ENCODE measurements at regions not wholly inside any gene's neighbourhood (a gene's known extent, or its start where the extent isn't known, plus 50 kb on each side); places are given as distances from the start of the nearest gene placed in this dataset.

- Histone ChIP-seq H3K4me1 (ENCODE audit: low read length) (no peaks in the 10 kb centered on the region), H3K36me3 (replicated peaks; ENCODE audit: low read depth, low read length) (no peaks in the 10 kb centered on the region), H2AFZ (ENCODE audit: low read depth, low read length) (no peak overlapping the region), H3K79me2 (ENCODE audit: low read length) (no peaks in the 10 kb centered on the region), H3K4me3 (ENCODE audit: low read length) (no peak overlapping the region), H3K9me3 (ENCODE audit: insufficient read depth, low read length) (no peaks in the 10 kb centered on the region), H4K20me1 (ENCODE audit: insufficient read depth, low read length) (no peaks in the 10 kb centered on the region), H3K27me3 (ENCODE audit: low read depth, low read length) (no peaks in the 10 kb centered on the region), H3K4me2 (ENCODE audit: low read length) (no peak overlapping the region), H3K27ac (ENCODE audit: low read length) (no peak overlapping the region), H3K9ac (ENCODE audit: low read length) (no peak overlapping the region)
- no peak for TF ChIP-seq EZH2phosphoT487 (IDR thresholded peaks at IDR 0.05; ENCODE audit: low read depth)
- TF ChIP-seq CTCF (IDR thresholded peaks at IDR 0.05; ENCODE audit: low read depth, low read length), result no peak
These were observed 932.5 kb upstream of the MIR17HG start for GRCh38 chr13:90414691-90415596.

GRCh38 chr13:90415902-90416301 is 931.6 kb upstream of the MIR17HG start:
- Histone ChIP-seq H3K4me3 (ENCODE audit: low read length) (no peak overlapping the region), H3K27ac (ENCODE audit: low read length) (no peak overlapping the region), H3K27me3 (ENCODE audit: low read depth, low read length) (no peaks in the 10 kb centered on the region), H3K4me1 (ENCODE audit: low read length) (no peaks in the 10 kb centered on the region), H4K20me1 (ENCODE audit: insufficient read depth, low read length) (no peaks in the 10 kb centered on the region), H2AFZ (ENCODE audit: low read depth, low read length) (no peak overlapping the region), H3K79me2 (ENCODE audit: low read length) (no peaks in the 10 kb centered on the region), H3K9ac (ENCODE audit: low read length) (no peak overlapping the region), H3K9me3 (ENCODE audit: insufficient read depth, low read length) (no peaks in the 10 kb centered on the region), H3K36me3 (replicated peaks; ENCODE audit: low read depth, low read length) (no peaks in the 10 kb centered on the region), H3K4me2 (ENCODE audit: low read length) (no peak overlapping the region)
- TF ChIP-seq EZH2phosphoT487 (IDR thresholded peaks at IDR 0.05; ENCODE audit: low read depth) (no peak), CTCF (IDR thresholded peaks at IDR 0.05; ENCODE audit: low read depth, low read length) (no peak)

- no peak overlapping the region for H3K4me2 ChIP-seq (ENCODE audit: low read length)
- no peak overlapping the region for H3K9ac ChIP-seq (ENCODE audit: low read length)
- no peaks in the 10 kb centered on the region for H3K36me3 ChIP-seq (replicated peaks; ENCODE audit: low read depth, low read length)
- TF ChIP-seq CTCF (IDR thresholded peaks at IDR 0.05; ENCODE audit: low read depth, low read length) (no peak), EZH2phosphoT487 (IDR thresholded peaks at IDR 0.05; ENCODE audit: low read depth) (no peak)
- H3K27me3 ChIP-seq (ENCODE audit: low read depth, low read length), result no peaks in the 10 kb centered on the region
- H4K20me1 ChIP-seq (ENCODE audit: insufficient read depth, low read length), result no peaks in the 10 kb centered on the region
- H3K79me2 ChIP-seq (ENCODE audit: low read length), result no peaks in the 10 kb centered on the region
- no peaks in the 10 kb centered on the region for H3K9me3 ChIP-seq (ENCODE audit: insufficient read depth, low read length)
- H3K27ac ChIP-seq (ENCODE audit: low read length), result no peak overlapping the region
- no peak overlapping the region for H2AFZ ChIP-seq (ENCODE audit: low read depth, low read length)
- no peak overlapping the region for H3K4me3 ChIP-seq (ENCODE audit: low read length)
- no peaks in the 10 kb centered on the region for H3K4me1 ChIP-seq (ENCODE audit: low read length)
These were observed 931.0 kb upstream of the MIR17HG start for GRCh38 chr13:90416519-90416918.

- Histone ChIP-seq H3K4me2 (ENCODE audit: low read length) (no peak overlapping the region), H3K4me3 (ENCODE audit: low read length) (no peak overlapping the region), H3K9me3 (ENCODE audit: insufficient read depth, low read length) (no peaks in the 10 kb centered on the region), H4K20me1 (ENCODE audit: insufficient read depth, low read length) (no peaks in the 10 kb centered on the region), H3K27me3 (ENCODE audit: low read depth, low read length) (no peaks in the 10 kb centered on the region), H2AFZ (ENCODE audit: low read depth, low read length) (no peak overlapping the region), H3K9ac (ENCODE audit: low read length) (no peak overlapping the region), H3K27ac (ENCODE audit: low read length) (no peak overlapping the region), H3K4me1 (ENCODE audit: low read length) (no peaks in the 10 kb centered on the region), H3K79me2 (ENCODE audit: low read length) (no peaks in the 10 kb centered on the region), H3K36me3 (replicated peaks; ENCODE audit: low read depth, low read length) (no peaks in the 10 kb centered on the region)
- TF ChIP-seq CTCF (IDR thresholded peaks at IDR 0.05; ENCODE audit: low read depth, low read length) (no peak), EZH2phosphoT487 (IDR thresholded peaks at IDR 0.05; ENCODE audit: low read depth) (no peak)
These were observed 930.5 kb upstream of the MIR17HG start for GRCh38 chr13:90416938-90417337.

Data from OCI-LY3 (cell line).